Spleen (tissue), 7 donors: ENCODE measurements at regions not wholly inside any gene's neighbourhood (a gene's known extent, or its start where the extent isn't known, plus 50 kb on each side); places are given as distances from the start of the nearest gene placed in this dataset.

Source experiments
- CTCF ChIP-seq, 11 experiments: fragments of 200-600 bp in 7 of 11; fragments of 450-650 bp in 4 of 11; sonication (generic) in 4 of 11; IDR thresholded peaks in 8 of 11; conservative IDR thresholded peaks in 3 of 11; 1 replicate in 7 of 11; 2 replicates in 4 of 11; pipeline versions ENCODE4 v1.4.0 to v1.8.0; 2016 to 2021; ENCODE audit warnings: antibody characterized with exemption in 11 of 11, inconsistent platforms in 4 of 11, mild to moderate bottlenecking in 1 of 11
- POLR2A ChIP-seq, 3 donors: fragments of 450-650 bp; IDR thresholded peaks; one replicate each; pipeline ENCODE4 v1.5.1; 2017; ENCODE audit warnings: antibody characterized with exemption in 3 of 3, mild to moderate bottlenecking in 1 of 3
- POLR2AphosphoS5 ChIP-seq, 3 donors: sonication (generic); formaldehyde crosslinking; IDR thresholded peaks; one replicate each; pipeline ENCODE4 v1.5.1; 2017; ENCODE audit warnings: antibody characterized with exemption in 3 of 3
- donor health status: DM: no; HTN: no; CAD: no; lungs with moderate emphysema.
- donor health status: DM: no; HTN: no; CAD: no.
- donor health status: DM: no; HTN: no; CAD: no.

- TF ChIP-seq CTCF (IDR thresholded peaks at IDR 0.05 in 8 of 11, conservative IDR thresholded peaks at IDR 0.05 in 3 of 11) (no peak), POLR2A (IDR thresholded peaks at IDR 0.05) (no peak), POLR2AphosphoS5 (IDR thresholded peaks at IDR 0.05) (no peak)
These were observed 260.2 kb downstream of the TMX3 start for GRCh38 chr18:68454511-68455228.
